ENCODE measurements at regions not wholly inside any gene's neighbourhood (a gene's known extent, or its start where the extent isn't known, plus 50 kb on each side); places are given as distances from the start of the nearest gene placed in this dataset.
"Not testable (repeated sequence)": the region's sequence is repeated elsewhere in the genome, so short reads cannot be mapped to it uniquely, and the experiment has no call there.

DNA sequence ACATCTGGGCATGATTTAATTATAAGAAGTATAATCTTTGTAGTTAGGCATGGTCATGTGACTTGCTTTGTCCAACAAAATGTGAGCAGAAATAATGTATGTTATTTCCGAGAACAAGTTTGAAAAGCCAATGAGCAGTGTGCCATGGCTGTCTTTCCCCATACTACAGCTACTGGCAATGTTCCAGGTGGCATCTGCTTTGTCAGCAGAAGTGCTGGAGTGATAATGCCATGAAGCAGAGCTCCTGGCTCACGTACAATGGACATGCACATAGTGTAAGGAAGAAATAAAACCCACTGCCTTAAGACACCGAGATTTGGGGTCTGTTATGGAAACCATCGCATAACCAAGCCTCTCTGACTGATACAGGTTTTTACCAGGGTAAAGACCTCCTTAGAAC is 212.6 kb upstream of the RASGEF1B start:
- intact Hi-C loops (cut with micrococcal nuclease), result no loop called here

DNA sequence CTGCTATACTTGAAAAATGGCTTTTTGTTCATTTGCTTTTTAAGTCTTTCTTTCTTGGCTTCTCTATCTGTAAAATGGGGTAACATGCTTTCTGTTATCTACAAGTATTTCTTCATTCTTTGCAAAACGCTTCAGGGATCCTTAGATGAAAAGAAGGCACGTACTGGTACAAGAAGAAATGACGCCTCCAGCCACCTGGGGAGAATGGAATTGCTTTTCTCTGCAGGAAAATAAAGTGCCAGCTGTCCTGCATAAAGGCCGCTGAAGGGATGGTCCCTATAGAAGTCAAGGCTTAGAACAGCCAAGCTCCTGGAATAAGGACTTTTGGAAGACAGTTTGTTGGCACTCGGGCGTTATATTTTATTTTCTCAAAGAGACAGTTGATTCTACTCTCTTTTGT is 210.8 kb upstream of the RASGEF1B start:
- intact Hi-C loops (cut with micrococcal nuclease), result no loop called here

DNA sequence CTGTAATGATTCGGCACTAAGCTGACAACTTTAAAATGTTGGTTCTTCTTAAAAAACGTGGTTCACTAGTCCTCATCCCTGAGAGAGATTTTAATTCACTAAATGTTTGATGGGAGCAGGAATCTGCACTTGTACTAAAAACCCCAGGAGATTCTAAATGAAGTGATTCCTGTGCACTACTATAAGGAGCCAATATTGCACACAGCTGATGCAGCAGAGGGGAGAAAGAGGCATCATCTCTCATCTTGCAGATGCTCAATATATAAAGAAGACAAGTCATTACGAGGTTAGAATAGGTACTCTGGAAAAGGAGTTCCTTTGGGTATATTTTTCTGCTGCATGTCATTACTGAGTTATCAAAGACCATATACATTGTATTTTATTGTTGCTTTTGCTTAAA is 207.6 kb upstream of the RASGEF1B start:
- intact Hi-C loops (cut with micrococcal nuclease), result no loop called here

DNA sequence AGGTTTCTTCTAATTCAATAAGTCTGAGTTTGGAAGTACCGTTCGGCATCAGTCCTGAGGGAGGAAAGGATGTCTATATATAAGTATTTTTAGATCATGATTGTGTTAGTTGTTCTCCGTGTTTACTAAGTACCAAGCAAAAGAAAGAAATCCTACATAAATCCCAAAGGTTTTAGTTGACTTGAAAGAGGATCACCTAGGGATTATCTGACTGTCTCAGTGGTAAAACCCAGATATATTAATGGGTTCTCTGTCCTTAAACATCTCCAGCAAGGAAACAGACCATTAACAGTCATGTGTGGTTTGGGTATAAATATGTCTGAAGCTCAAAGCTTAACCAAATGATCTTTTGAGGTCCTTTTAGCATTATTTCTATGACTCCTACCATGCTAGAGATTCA is 207.1 kb upstream of the RASGEF1B start:
- intact Hi-C loops (cut with micrococcal nuclease), result no loop called here

DNA sequence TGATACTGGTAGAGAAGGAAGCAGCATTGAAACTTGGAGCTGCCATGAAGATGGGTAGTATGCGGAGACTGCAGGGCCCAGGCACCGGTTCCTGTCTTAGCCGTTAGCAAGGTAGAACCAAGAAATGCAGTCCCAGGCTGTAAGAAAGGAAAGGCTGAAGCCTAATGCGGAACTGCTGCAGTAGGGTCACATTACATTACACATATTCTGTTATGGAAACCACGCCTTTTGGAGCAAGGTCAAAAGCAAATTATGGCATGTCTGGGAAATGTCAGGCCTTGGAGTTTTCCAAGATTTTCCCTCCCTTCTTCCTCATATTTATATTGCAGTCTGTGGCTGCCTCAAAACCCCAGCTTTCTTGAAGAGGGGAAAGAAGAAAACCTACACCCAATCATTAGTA is 204.8 kb upstream of the RASGEF1B start:
- intact Hi-C loops (cut with micrococcal nuclease), result no loop called here

DNA sequence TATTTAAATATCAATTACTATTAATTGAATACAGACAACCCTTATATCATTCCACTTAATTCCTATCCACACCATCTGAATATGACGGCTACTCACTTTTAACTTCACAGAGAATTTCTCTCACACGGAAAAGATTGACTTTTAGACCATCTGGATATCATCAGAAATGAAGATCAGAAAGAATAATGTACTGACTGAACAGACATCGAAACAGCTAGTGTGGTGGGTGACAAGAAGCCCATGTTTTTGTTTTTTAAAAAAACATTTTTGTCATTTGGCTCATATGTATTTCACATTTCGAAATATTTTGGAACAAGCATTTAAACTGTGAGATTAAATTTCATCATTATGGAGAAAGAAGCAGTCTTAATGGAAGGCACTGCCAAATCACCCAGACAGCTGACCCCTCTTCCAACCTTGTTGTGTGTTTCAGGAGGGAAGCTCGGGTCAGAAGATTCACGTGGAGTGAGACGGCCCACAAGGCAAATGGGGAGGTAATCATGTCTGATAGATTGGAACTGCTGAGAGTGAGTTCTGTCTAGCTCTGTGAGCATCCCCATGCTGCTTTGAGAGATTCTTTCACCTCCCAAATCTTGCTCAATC is 204.2 kb upstream of the RASGEF1B start:
- intact Hi-C loops (cut with micrococcal nuclease), result no loop called here

DNA sequence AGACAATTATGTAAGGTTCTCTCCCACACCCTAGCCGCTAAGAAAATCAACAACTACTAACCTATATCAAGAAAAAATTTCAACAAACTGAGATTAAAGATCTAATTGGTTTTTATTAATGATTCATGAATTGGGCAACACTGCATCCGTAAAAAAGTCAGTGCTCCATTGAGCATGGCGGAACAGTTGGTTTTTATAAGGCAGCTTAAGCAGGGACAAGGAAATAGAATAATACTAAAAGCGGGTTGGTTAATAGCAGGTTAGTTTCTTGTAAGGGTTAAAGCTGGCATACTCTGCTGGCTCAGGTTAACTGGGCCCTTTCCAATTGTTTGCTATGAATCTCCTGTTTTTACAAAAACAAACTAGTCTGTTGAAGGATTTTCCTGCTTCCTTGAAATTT is 202.3 kb upstream of the RASGEF1B start:
- intact Hi-C loops (cut with micrococcal nuclease), result no loop called here

DNA sequence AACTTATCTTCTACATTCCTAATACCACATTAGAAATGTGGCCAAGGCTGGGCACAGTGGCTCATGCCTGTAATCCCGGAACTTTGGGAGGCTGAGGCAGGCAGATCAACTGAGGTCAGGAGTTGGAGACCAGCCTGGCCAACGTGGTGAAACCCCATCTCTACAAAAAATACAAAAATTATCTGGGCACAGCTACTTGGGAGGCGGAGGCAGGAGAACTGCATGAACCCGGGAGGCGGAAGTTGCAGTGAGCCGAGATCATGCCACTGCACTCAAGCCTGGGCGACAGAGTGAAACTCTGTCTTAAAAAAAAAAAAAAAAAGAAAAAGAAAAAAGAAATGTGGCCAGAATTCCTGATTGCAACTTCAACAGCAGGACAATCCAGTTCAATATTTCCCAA is 196.6 kb upstream of the RASGEF1B start:
- intact Hi-C loops (cut with micrococcal nuclease), result not testable (repeated sequence)

DNA sequence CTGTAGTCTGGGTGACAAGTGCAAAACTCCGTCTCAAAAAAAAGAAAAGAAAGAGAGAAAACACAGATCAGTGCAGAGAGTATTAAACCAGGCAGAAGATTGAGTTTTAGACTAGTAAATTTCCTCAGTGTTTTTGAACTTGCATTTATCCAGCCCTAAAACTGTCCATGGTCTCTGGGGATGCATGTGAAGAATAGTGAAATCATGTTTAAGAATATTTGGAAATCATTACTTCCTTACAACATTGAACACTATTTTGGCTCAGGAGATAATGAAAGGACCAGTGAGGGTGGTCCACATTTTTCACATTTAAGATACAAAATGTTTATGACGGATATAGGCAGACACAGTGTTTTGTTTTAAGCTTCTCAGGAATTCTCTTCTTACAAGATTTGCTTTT is 195.8 kb upstream of the RASGEF1B start:
- intact Hi-C loops (cut with micrococcal nuclease), result no loop called here

DNA sequence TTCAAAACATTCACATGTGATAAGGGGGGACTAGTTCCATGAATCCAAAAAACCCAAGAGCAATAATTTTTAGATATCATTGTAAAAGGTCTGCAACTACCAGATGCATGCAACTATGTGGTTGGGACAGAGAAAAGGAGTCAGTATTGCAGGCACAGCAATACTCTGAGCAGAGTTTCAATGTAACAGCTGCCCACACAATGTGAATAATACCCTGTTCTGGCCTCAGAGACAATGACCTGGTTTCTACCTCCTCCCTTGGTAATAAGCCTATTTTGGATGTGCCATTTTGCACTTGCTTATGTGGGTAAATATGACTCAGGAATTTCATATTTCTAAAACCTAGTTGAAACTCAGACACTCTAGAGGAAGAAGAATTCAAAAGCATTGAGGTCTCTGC is 194.8 kb upstream of the RASGEF1B start:
- intact Hi-C loops (cut with micrococcal nuclease), result no loop called here

DNA sequence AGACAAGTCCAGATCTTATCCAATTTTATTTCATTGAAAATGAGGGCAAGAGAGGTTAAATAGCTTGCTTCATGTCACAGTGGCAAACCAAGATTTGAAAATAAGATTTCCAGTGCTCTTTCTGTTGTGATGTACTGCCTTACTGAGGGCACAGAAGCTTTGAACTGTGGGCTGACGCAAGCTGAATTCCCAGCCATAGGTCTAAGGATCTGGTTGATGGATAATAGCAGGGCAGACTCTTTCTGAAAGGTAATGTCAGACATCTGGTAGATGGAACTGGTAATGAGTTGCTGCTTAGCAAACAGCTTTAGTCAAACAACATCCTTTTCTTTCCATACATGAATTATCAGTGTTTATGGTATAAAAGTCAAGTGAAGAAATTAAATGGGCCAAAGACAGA is 193.9 kb upstream of the RASGEF1B start:
- intact Hi-C loops (cut with micrococcal nuclease), result no loop called here

DNA sequence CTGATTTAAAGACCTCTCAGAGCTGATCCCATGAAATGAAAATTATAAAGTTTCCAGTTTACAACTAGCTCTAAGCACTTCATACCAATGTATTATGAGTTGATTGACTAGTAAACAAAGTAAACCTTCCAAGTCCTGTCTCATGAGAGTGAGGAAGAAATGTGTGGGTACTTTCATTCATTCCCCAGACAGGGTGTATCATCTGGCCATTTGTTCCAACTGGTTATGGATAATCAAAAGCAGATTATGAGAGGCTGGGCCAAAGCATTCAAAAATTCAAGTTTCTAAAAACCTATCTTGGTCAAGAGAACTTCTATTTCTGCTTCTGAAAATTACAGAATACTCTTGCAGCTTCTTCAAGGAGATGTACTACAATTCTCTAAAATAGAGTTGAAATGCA is 193.3 kb upstream of the RASGEF1B start:
- intact Hi-C loops (cut with micrococcal nuclease), result no loop called here

DNA sequence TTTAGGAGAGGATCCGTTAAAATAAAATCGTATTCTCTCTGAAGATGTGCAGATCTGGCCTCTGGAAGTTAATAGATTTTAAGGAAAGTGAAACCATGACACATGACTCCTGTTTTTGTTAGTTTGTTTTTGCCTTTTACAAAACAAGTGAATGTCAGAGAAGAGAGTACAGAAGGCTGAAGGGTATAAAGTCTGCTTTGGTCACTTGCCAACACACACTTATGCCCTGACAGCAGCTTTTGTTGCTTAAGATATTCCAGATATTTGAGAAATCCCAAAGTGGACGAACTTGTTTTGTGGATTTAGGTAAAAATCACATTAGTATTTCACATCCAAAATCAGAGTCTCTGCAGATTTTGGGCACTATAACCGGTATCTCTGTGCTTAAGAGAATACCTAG is 192.4 kb upstream of the RASGEF1B start:
- intact Hi-C loops (cut with micrococcal nuclease), result no loop called here

DNA sequence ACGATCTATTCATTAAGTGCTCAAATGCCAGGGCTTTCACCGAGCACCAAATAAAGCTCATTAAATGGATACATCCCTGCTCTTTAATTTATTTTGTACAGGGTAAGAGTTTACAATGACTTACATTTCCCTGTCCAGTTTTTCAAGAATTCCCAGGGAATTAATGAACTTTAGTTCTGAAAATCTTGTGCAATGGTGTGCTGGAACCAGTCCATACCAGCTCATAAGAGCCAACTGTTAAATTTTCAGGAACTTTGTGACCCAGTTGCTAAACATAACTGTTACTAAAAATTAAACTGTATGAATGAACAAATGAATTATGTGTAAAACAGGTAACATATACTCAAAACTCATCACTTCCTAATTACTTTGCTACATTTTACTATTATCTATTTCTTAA is 191.7 kb upstream of the RASGEF1B start:
- intact Hi-C loops (cut with micrococcal nuclease), result no loop called here

DNA sequence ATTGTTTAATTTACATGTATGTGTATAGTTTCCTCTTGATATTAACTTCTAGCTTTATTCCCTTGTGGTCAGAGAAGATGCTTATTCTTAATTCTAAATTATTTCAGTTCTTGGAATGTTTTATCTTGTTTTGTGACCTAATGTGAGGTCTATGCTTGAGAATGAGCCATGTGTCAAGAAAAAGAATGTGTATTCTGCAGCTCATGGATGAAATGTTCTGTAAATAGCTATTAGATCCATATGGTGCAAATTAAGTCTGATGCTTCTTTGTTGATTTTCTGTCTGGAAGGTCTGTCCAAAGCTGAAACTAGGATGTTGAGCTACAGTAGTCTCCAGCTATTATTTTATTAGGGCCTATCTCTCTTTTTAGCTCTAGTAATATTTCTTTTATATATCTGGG is 187.3 kb upstream of the RASGEF1B start:
- intact Hi-C loops (cut with micrococcal nuclease), result no loop called here

DNA sequence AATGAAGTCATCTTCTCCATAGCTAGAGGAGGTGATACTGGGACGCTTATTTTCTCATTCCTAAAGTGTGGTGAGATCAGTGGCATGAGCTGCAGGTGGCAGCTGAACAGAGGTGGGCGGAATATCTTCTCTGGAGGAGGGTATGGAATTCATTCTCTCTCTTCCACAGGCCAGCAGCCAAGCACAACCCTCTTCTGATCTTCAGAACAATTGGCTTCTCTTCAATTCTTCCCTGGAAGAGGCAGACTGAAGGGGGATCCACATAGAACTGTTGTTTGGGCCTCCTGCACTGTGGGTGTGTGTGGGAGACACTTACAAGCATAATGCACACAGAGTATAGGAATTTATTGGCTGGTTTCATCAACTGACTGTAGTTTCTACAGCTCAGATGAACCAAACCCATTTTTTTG is 180.4 kb upstream of the RASGEF1B start:
- intact Hi-C loops (cut with micrococcal nuclease), result no loop called here

DNA sequence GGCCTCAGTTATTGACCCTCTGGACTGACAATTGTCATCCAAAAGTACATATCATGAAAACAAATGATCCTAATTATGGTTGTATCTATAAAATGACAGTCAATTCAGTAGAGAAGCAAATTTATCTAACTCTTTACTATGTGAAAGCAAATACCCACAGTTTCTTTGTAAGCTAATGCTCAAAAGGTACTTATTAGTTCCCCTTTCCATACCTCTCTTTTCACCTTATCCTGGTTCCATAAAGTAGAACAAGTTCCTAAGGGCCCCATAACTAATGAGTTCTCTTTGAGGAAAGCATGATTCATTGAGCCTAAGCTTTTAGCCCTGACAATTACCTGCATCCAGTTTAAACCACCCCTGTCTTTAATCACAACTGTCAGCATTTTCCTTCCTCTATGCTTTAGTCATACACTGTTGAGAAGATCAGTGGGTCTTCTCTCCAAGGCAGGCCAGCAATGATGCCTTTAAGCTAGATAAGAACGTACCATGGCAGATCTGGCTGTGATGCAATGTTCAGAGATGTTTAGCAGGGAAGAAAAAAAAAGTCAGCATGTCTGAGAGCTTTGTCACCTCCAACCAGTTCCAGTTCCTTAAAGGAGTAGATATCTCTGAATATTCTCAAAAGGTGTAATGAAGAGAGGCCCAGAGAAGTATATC is 179.7 kb upstream of the RASGEF1B start:
- intact Hi-C loops (cut with micrococcal nuclease), result no loop called here

DNA sequence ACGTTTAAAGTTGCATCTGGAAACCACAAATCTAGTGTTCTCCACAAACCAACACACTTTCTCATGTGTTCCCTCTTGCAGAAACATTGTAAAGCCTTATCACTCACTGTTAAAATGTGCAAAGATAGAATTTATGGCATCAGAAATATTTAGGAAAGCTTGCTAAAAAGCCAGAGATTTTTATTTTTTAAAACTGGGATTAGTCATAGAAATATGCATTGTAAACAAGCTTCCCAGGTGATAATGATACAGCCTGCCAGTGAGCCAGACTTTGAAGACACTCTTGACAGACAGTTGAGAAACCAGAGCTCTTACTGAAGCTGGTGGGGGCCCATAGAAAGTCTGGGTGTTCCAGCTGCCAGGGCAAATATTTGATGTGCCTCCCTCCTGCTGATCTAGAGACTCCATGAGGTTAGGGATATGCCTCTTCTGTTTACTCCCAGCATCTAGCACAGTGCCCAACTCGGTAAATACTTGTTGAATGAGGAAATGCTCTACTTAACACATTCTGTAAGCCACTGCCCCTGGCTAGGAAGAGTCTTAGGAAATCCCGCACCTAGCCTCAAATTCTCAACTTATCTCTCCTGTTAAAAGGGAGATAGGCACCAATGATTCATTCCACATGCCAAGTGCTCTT is 179.0 kb upstream of the RASGEF1B start:
- intact Hi-C loops (cut with micrococcal nuclease), result no loop called here

DNA sequence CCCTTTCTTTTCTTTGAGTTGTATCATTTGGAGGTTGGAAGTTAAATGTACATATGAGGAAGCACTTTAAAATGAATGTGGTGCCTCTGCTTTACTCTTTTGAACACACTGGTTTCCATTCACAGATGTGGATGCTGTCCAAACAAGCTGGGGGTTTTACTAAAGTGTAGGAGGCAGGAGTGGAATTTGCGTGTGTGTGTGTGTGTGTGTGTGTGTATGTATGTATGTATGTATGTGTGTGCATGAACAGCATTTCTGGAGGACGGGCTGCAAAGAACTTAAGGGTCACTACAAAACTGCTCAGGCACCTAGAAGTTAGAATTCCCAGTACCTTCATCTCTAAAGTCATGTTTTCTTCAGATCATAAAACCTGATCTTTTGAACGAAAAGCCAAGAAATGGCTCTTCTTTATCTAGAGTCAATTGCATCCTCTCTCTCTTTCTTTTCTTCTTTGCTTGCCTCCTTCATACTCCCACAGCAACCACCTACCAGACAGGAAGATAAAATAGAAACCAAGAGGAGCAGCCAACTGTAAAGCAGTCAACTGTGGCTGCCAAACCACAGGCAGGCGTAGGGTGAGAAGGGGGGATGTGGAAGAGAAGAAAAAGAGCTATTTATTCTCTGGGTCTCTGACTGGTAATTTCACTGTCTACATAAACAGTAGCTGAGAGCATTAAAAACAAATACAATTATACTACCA is 177.0 kb upstream of the RASGEF1B start:
- intact Hi-C loops (cut with micrococcal nuclease), result loop anchor here (5.0 kb wide), 1 partner anchor 241 kb away; no protein-coding TSS in a partner anchor

DNA sequence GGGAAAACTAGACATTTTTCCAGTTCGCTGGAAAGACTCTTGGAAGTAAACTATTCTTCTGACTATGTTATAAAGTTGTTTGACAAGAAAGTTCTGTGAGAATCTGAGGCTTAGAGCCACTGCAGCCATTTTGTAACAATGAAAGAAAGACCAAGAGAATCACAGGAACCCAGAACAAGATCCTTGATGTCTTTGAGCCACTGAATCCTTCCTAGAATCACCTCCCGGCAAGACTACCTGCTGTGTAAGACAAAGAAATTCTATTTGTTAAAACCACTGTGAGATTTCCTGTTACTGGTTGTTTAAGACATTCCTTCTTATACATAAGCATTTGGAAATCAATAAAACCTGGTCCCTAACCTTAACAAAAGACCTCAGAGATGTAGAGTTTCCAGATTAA is 175.7 kb upstream of the RASGEF1B start:
- intact Hi-C loops (cut with micrococcal nuclease), result loop anchor here (5.0 kb wide), 1 partner anchor 240 kb away; no protein-coding TSS in a partner anchor

DNA sequence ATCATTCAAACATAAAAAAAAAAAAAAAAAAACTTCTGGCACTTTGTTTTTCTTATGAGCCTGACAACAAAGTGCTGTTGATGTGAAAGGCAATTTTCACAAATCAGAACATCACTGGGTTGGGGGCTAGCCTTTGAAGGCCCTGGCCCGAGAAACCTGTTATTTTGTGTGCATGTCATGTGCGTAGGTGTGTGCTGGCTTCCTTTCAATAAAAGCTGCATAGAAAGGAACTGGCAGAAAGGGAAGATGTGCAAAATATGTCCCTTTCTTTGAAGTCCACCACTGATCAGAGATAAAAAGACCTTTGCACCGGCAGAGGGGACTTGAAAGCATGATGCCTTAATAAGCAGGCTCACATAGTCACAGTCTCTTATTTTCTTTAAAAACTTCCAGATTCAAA is 170.8 kb upstream of the RASGEF1B start:
- intact Hi-C loops (cut with micrococcal nuclease), result no loop called here

DNA sequence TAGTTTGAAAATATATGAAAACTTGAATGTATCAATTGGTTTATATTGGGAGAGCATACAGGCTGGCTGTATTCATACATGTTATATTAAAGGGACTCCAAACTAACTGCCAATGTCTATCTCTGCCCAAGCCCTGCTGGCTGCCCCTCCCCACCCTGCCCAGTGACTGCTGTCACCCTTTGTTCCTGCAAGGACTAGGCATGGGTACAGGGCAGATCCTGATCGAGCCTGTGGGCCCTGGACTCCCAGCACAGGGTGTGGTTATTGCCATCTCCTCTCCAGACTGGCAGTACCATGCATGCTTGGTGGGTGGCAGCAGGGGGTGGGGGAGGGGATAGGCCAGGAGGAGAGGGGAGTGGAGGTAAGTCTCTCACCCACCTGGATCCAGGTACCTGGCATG is 167.5 kb upstream of the RASGEF1B start:
- intact Hi-C loops (cut with micrococcal nuclease), result loop anchor here (10.0 kb wide), 1 partner anchor 174 kb away; no protein-coding TSS in a partner anchor

Measured in T-helper 2 cell treated with Interferon-gamma antibody and Interleukin-4, amounts not matched to agents 100 ng/mL and 5 ng/mL, for 36 hours (primary cell).